ENCODE measurements at regions not wholly inside any gene's neighbourhood (a gene's known extent, or its start where the extent isn't known, plus 50 kb on each side); places are given as distances from the start of the nearest gene placed in this dataset.

DNA sequence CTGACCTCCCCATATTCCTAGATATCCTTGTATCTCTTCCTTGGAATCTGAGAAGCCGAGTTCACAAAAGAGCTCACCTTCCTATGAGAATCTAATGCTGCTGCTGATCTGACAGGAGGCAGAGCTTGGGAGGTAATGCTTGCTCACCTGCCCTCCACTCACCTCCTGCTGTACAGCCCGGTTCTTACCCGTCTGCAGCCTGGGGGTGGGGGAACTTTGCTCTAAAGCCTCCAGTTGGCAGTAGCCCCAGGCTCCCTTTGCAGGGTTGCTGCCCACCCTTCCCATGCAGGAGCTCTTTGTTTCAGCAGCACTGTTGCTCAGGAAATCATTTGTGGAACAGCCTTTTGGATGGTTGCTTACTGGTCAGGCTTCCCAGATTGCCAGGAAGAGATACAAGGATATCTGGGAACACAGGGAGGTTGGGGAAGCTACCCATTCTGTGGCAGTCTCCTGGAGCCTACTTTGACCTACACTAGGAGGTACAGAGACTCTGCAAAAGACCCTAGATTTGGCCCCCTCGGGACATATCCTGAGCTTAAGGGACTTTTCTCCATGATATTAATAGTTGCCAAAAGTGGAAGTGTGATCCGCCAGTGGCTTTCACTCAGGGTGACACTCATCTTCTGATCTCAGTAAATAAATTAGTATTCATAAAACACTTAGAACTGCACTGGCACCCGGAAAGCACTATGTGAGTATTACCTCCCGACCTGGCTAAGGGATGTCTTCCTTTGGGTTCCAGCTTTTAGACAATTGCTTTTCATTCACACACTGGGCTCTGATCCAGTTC, 363.7 kb upstream of the PODXL start:
- TF ChIP-seq, protein P1, sequence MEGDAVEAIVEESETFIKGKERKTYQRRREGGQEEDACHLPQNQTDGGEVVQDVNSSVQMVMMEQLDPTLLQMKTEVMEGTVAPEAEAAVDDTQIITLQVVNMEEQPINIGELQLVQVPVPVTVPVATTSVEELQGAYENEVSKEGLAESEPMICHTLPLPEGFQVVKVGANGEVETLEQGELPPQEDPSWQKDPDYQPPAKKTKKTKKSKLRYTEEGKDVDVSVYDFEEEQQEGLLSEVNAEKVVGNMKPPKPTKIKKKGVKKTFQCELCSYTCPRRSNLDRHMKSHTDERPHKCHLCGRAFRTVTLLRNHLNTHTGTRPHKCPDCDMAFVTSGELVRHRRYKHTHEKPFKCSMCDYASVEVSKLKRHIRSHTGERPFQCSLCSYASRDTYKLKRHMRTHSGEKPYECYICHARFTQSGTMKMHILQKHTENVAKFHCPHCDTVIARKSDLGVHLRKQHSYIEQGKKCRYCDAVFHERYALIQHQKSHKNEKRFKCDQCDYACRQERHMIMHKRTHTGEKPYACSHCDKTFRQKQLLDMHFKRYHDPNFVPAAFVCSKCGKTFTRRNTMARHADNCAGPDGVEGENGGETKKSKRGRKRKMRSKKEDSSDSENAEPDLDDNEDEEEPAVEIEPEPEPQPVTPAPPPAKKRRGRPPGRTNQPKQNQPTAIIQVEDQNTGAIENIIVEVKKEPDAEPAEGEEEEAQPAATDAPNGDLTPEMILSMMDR (optimal IDR thresholded peaks at IDR 0.05 in 1 of 3, IDR thresholded peaks at IDR 0.05 in 1 of 3, conservative IDR thresholded peaks at IDR 0.05 in 1 of 3; ENCODE audit: extremely low read depth in 1 of 3, insufficient read depth in 2 of 3, low read length in 3 of 3) = no peak
- TF ChIP-seq EZH2 (IDR thresholded peaks at IDR 0.05; ENCODE audit: low read length) = no peak
